CD4-positive, alpha-beta T cell treated with Interleukin-17A for 4 hours (primary cell): ENCODE measurements at regions not wholly inside any gene's neighbourhood (a gene's known extent, or its start where the extent isn't known, plus 50 kb on each side); places are given as distances from the start of the nearest gene placed in this dataset.

ENCODE experiments used
- DNase-seq: peaks from one replicate; pipeline ENCODE4 v3.0.0-alpha.2; 2020; ENCODE audit warnings: mixed read lengths

- no peak for DNase-seq
Measured at GRCh38 chr16:6492742-6493141, 839.9 kb upstream of the RBFOX1 start.

GRCh38 chr16:6484935-6485334 is 847.7 kb upstream of the RBFOX1 start:
- DNase-seq: no peak

- DNase-seq: no peak
Measured at GRCh38 chr16:6484081-6484480, 848.6 kb upstream of the RBFOX1 start.

GRCh38 chr16:6483469-6484033 is 849.1 kb upstream of the RBFOX1 start:
- no peak for DNase-seq

GRCh38 chr16:6482696-6483468 is 849.8 kb upstream of the RBFOX1 start:
- no peak for DNase-seq

- DNase-seq: no peak
Measured at GRCh38 chr16:6481894-6482293, 850.8 kb upstream of the RBFOX1 start.

- DNase-seq: no peak
Measured at GRCh38 chr16:6453742-6454141, 878.9 kb upstream of the RBFOX1 start.

- DNase-seq: no peak
Measured at GRCh38 chr16:6447021-6447790, 885.4 kb upstream of the RBFOX1 start.

GRCh38 chr16:6446370-6446769 is 886.3 kb upstream of the RBFOX1 start:
- DNase-seq: no peak

GRCh38 chr16:6439129-6439528 is 893.5 kb upstream of the RBFOX1 start:
- no peak for DNase-seq

- DNase-seq: no peak
Measured at GRCh38 chr16:6428861-6429260, 903.8 kb upstream of the RBFOX1 start.

- DNase-seq: no peak
Measured at GRCh38 chr16:6427621-6428020, 905.0 kb upstream of the RBFOX1 start.

- DNase-seq: no peak
Measured at GRCh38 chr16:6407596-6407995, 925.0 kb upstream of the RBFOX1 start.

GRCh38 chr16:6406028-6406427 is 926.6 kb upstream of the RBFOX1 start:
- no peak for DNase-seq

GRCh38 chr16:6382924-6383459 is 949.7 kb upstream of the RBFOX1 start:
- no peak for DNase-seq

GRCh38 chr16:6381896-6382295 is 950.7 kb upstream of the RBFOX1 start:
- DNase-seq: no peak

GRCh38 chr16:6377956-6378355 is 954.7 kb upstream of the RBFOX1 start:
- no peak for DNase-seq

GRCh38 chr16:6375465-6376075 is 957.1 kb upstream of the RBFOX1 start:
- DNase-seq: no peak

GRCh38 chr16:6374821-6375220 is 957.8 kb upstream of the RBFOX1 start:
- no peak for DNase-seq

- DNase-seq: no peak
Measured at GRCh38 chr16:6364846-6365245, 967.8 kb upstream of the RBFOX1 start.

GRCh38 chr16:6363896-6364607 is 968.6 kb upstream of the RBFOX1 start:
- no peak for DNase-seq

- no peak for DNase-seq
Measured at GRCh38 chr16:6363396-6363795, 969.2 kb upstream of the RBFOX1 start.

GRCh38 chr16:6362321-6362720 is 970.3 kb upstream of the RBFOX1 start:
- DNase-seq: no peak
